Activated CD4-positive, alpha-beta T cell treated with anti-CD3 and anti-CD28 coated beads for 36 hours (primary cell): ENCODE measurements at regions not wholly inside any gene's neighbourhood (a gene's known extent, or its start where the extent isn't known, plus 50 kb on each side); places are given as distances from the start of the nearest gene placed in this dataset.

Experiments used
- ATAC-seq: fragments of 200-7000 bp; cut with Tn5 transposase; one replicate; pipeline ENCODE4 v1.10.0; 2021; ENCODE audit warnings: mild to moderate bottlenecking, moderate library complexity
- CTCF ChIA-PET: fragments of 350-600 bp; sonication (Branson Sonifier 250); formaldehyde crosslinking; loops from one replicate; lab custom pipeline; 2021; ENCODE audit warnings: antibody characterized with exemption; lab: Charles Lee
- POLR2A ChIA-PET: fragments of 350-600 bp; sonication (Branson Sonifier 250); formaldehyde crosslinking; loops from one replicate; lab custom pipeline; 2021; ENCODE audit warnings: antibody characterized with exemption, inconsistent platforms; lab: Charles Lee
- DNase-seq: peaks from one replicate; pipeline ENCODE4 v3.0.0-alpha.2; 2020
- H3K27ac Mint-ChIP-seq: one replicate; pipeline ENCODE4 v1.8.0; 2021; ENCODE audit warnings: mixed read lengths
- H3K27me3 Mint-ChIP-seq: one replicate; pipeline ENCODE4 v1.8.0; 2021; ENCODE audit warnings: mixed read lengths
- H3K36me3 Mint-ChIP-seq: one replicate; pipeline ENCODE4 v1.8.0; 2021; ENCODE audit warnings: low read depth, mixed read lengths
- H3K4me1 Mint-ChIP-seq: one replicate; pipeline ENCODE4 v1.8.0; 2021; ENCODE audit warnings: mixed read lengths
- H3K4me3 Mint-ChIP-seq: one replicate; pipeline ENCODE4 v1.8.0; 2021; ENCODE audit warnings: mild to moderate bottlenecking, moderate library complexity, mixed read lengths
- H3K9me3 Mint-ChIP-seq: one replicate; pipeline ENCODE4 v1.8.0; 2021; ENCODE audit warnings: low read depth, mixed read lengths
- intact Hi-C, 2 experiments: fragments of 100-400 bp; cut with DNase I in 1 of 2; cut with micrococcal nuclease in 1 of 2; formaldehyde crosslinking; loops; one replicate each; pipeline versions ENCODE4 v1.14.2 to v1.15.1; 2022 to 2024; cut with DNase I, micrococcal nuclease

- ChIA-PET CTCF (no interaction called here), POLR2A (no interaction called here)
- intact Hi-C loops: no loop called here
- H3K9me3 Mint-ChIP-seq: no peaks in the 10 kb centered on the region
- no peak for ATAC-seq
- no peak overlapping the region for H3K4me3 Mint-ChIP-seq
- H3K36me3 Mint-ChIP-seq: no peaks in the 10 kb centered on the region
- H3K27ac Mint-ChIP-seq: no peak overlapping the region
- no peak for DNase-seq
- no peaks in the 10 kb centered on the region for H3K27me3 Mint-ChIP-seq
- H3K4me1 Mint-ChIP-seq: no peaks in the 10 kb centered on the region
Observed at GRCh38 chr22:48710410-48710809, 1117.3 kb downstream of the BRD1 start.

- no peak for ATAC-seq
- Mint-ChIP-seq H3K4me3 (no peak overlapping the region), H3K27me3 (no peaks in the 10 kb centered on the region), H3K36me3 (no peaks in the 10 kb centered on the region), H3K4me1 (no peaks in the 10 kb centered on the region), H3K9me3 (no peaks in the 10 kb centered on the region), H3K27ac (no peak overlapping the region)
- CTCF ChIA-PET: no interaction called here
- intact Hi-C loops: no loop called here
- DNase-seq: no peak
- POLR2A ChIA-PET: no interaction called here
Observed at GRCh38 chr22:48709976-48710375, 1117.7 kb downstream of the BRD1 start.

GRCh38 chr22:48709453-48709852, 1118.2 kb downstream of the BRD1 start:
- Mint-ChIP-seq H3K27ac (no peak overlapping the region), H3K27me3 (no peaks in the 10 kb centered on the region), H3K36me3 (no peaks in the 10 kb centered on the region), H3K9me3 (no peaks in the 10 kb centered on the region), H3K4me3 (no peak overlapping the region), H3K4me1 (no peaks in the 10 kb centered on the region)
- POLR2A ChIA-PET: no interaction called here
- intact Hi-C loops: no loop called here
- DNase-seq (no peak), ATAC-seq (no peak)
- CTCF ChIA-PET: no interaction called here

GRCh38 chr22:48708558-48709245, 1119.0 kb downstream of the BRD1 start:
- H3K27ac Mint-ChIP-seq: no peak overlapping the region
- CTCF ChIA-PET: no interaction called here

GRCh38 chr22:48707763-48708557, 1119.7 kb downstream of the BRD1 start:
- Mint-ChIP-seq H3K36me3 (no peaks in the 10 kb centered on the region), H3K4me3 (no peak overlapping the region), H3K9me3 (no peaks in the 10 kb centered on the region), H3K27me3 (no peaks in the 10 kb centered on the region), H3K27ac (no peak overlapping the region), H3K4me1 (no peaks in the 10 kb centered on the region)
- DNase-seq (no peak), ATAC-seq (no peak)
- ChIA-PET POLR2A (no interaction called here), CTCF (no interaction called here)
- intact Hi-C loops: no loop called here

More at GRCh38 chr22:48708558-48709245, 1119.0 kb downstream of the BRD1 start:
- Mint-ChIP-seq H3K36me3 (no peaks in the 10 kb centered on the region), H3K9me3 (no peaks in the 10 kb centered on the region), H3K4me3 (no peak overlapping the region), H3K27me3 (no peaks in the 10 kb centered on the region), H3K4me1 (no peaks in the 10 kb centered on the region)
- POLR2A ChIA-PET: no interaction called here
- intact Hi-C loops: no loop called here
- ATAC-seq: no peak
- no peak for DNase-seq

GRCh38 chr22:48706934-48707762, 1120.5 kb downstream of the BRD1 start:
- intact Hi-C loops: no loop called here
- ChIA-PET CTCF (no interaction called here), POLR2A (no interaction called here)
- no peaks in the 10 kb centered on the region for H3K36me3 Mint-ChIP-seq
- H3K4me1 Mint-ChIP-seq: no peaks in the 10 kb centered on the region
- H3K27ac Mint-ChIP-seq: no peak overlapping the region
- H3K27me3 Mint-ChIP-seq: no peaks in the 10 kb centered on the region
- H3K4me3 Mint-ChIP-seq: no peak overlapping the region
- DNase-seq (no peak), ATAC-seq (no peak)
- no peaks in the 10 kb centered on the region for H3K9me3 Mint-ChIP-seq

GRCh38 chr22:48705917-48706605, 1121.6 kb downstream of the BRD1 start:
- Mint-ChIP-seq H3K4me1 (no peaks in the 10 kb centered on the region), H3K36me3 (no peaks in the 10 kb centered on the region), H3K9me3 (no peaks in the 10 kb centered on the region), H3K4me3 (no peak overlapping the region), H3K27me3 (no peaks in the 10 kb centered on the region), H3K27ac (no peak overlapping the region)
- intact Hi-C loops: no loop called here
- ChIA-PET POLR2A (no interaction called here), CTCF (no interaction called here)
- ATAC-seq (no peak), DNase-seq (no peak)

GRCh38 chr22:48705159-48705916, 1122.3 kb downstream of the BRD1 start:
- Mint-ChIP-seq H3K9me3 (no peaks in the 10 kb centered on the region), H3K4me1 (no peaks in the 10 kb centered on the region), H3K27me3 (no peaks in the 10 kb centered on the region), H3K36me3 (no peaks in the 10 kb centered on the region), H3K27ac (no peak overlapping the region), H3K4me3 (no peak overlapping the region)
- ChIA-PET POLR2A (no interaction called here), CTCF (interaction anchor here (0.6 kb wide), 1 partner anchor 376 kb away, joined by 4 read pairs; no protein-coding TSS in a partner anchor)
- intact Hi-C loops: no loop called here
- DNase-seq: no peak
- ATAC-seq: no peak

GRCh38 chr22:48704335-48704734, 1123.3 kb downstream of the BRD1 start:
- ChIA-PET POLR2A (no interaction called here), CTCF (no interaction called here)
- no peaks in the 10 kb centered on the region for H3K36me3 Mint-ChIP-seq
- no peaks in the 10 kb centered on the region for H3K9me3 Mint-ChIP-seq
- no peak overlapping the region for H3K27ac Mint-ChIP-seq
- DNase-seq: no peak
- intact Hi-C loops: no loop called here
- H3K4me3 Mint-ChIP-seq: no peak overlapping the region
- no peak for ATAC-seq
- H3K4me1 Mint-ChIP-seq: no peaks in the 10 kb centered on the region
- H3K27me3 Mint-ChIP-seq: no peaks in the 10 kb centered on the region

GRCh38 chr22:48703265-48703941, 1124.3 kb downstream of the BRD1 start:
- no peaks in the 10 kb centered on the region for H3K36me3 Mint-ChIP-seq
- POLR2A ChIA-PET: no interaction called here
- H3K4me1 Mint-ChIP-seq: no peaks in the 10 kb centered on the region
- H3K9me3 Mint-ChIP-seq: no peaks in the 10 kb centered on the region
- intact Hi-C loops: no loop called here
- CTCF ChIA-PET: no interaction called here
- DNase-seq: no peak
- no peak overlapping the region for H3K27ac Mint-ChIP-seq
- H3K4me3 Mint-ChIP-seq: no peak overlapping the region
- no peak for ATAC-seq
- no peaks in the 10 kb centered on the region for H3K27me3 Mint-ChIP-seq
